Stimulated activated CD4-positive, alpha-beta T cell treated with anti-CD3 and anti-CD28 coated beads, TNF-alpha, amount 100 ng/mL, for 24 hours (primary cell): ENCODE measurements at regions not wholly inside any gene's neighbourhood (a gene's known extent, or its start where the extent isn't known, plus 50 kb on each side); places are given as distances from the start of the nearest gene placed in this dataset.

Source experiments
- DNase-seq, 3 experiments: peaks; one replicate each; pipeline ENCODE4 v3.0.0-alpha.2; 2020; ENCODE audit warnings: low read depth in 3 of 3

DNA sequence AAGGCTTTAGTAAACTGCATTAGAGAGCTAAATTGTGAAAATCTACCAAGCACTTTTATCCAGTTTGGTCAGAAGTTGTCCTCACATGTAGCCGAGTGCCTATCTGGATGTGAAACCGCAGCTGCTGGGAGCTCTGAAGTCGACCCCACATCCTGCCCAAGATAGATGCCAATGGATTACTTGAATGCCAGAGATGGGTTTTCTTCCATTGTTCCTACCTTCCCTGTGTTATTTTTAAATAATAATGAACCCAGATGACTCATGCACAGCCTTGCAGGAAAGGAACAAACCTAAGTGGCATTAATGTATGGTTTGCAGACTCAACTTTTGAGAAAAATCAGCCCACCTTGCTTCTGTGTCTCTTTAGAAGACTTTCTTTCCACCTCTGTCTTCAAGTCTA is 408.5 kb downstream of the FBXO15 start:
- no peak for DNase-seq

DNA sequence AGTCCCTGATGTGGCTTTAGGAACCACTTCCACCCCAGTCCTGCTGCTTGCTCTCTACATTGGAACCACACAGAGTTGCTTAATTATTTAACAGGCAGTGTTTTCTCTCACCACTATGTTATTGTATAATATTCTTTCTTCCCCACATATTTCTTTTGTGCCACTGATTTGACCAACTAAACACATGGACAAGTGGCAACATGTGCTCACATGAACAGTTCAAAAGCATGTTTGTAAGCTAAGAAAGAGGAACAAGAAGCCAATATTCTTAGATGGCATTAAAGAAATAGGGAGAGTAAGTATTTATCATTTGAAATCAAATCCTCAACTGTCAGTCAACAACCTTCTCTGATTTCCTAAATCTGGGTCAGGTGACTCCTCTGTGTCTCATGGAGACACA is 409.6 kb downstream of the FBXO15 start:
- no peak for DNase-seq

DNA sequence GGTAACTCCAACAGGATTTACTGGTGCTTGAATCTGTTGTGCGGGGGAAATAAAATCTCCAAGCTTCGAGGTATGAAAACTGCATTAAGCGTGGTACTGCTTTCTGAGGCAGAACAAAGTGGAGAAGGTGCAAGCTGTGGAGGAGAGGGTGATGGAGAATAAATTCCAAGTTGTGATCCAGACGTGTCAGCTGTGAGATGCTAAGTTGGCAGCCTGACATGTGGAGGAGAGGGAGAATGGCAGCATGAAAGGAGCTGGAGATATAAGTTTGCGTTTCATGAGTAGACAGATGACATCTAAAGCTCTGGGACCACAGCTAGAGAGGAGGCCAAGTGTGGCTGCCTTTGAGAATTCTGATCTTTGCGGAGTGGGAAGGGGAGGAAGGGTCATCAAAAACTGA is 411.8 kb downstream of the FBXO15 start:
- DNase-seq, result no peak

DNA sequence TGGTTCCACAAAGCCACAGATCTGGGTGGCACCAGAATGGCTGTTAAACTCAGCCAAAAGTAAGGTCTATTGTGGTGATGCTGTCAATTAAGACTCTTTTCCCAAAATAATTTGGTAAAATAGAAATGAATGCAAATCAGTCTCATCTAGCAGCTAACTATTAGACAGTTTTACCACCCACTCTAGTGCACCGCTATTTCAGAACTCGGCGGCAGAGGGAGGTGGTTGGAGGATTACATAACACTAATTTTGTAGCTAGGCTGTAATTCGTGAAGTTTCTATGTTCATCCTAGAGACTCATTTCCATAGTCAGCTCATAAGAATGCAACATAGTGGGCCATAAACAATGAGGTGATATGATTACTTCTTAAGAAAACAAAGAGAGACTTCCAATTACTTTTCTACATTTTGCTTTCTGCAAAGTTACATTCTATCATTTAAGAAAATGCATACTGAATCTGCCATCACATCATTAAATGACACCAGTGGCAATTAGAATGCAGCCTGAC is 413.8 kb downstream of the FBXO15 start:
- DNase-seq, result no peak

DNA sequence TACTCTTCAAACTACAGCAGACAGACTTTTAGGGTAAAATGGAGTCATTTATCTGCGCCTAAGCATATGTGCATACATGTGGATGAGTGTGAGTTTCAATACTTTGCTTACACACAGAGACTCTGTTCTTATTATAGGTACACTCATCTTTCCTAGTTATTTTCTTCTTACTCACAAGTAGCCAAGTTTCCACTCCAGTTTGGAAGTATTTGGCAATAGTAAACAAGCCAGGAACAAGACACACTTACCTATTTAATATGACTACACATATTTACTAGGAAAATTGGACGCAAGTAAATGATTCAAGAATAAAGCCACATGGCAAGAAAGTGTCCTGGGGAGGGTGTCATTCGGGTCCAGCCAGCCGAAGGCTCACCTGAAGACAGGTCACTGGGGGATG is 414.3 kb downstream of the FBXO15 start:
- DNase-seq, result no peak

DNA sequence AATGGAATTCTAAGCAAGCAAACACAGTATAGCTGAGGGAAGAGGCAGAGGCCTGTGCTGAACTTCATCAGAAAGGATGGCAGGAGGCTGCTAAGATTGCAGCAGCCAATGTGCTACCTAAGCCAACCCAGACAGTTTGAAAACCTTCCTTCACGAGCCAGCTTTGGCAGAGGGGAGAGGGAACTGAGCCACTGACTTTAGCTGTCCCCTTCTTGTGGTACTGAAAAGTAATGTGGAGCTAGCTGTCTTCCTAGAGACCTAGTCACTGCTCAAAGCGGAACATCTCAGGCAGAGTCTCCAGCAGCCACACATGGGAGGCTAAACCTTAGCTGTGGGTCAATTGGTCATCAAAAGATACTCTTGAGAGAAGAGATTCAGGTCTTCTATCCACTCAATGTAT is 419.0 kb downstream of the FBXO15 start:
- DNase-seq, result no peak

DNA sequence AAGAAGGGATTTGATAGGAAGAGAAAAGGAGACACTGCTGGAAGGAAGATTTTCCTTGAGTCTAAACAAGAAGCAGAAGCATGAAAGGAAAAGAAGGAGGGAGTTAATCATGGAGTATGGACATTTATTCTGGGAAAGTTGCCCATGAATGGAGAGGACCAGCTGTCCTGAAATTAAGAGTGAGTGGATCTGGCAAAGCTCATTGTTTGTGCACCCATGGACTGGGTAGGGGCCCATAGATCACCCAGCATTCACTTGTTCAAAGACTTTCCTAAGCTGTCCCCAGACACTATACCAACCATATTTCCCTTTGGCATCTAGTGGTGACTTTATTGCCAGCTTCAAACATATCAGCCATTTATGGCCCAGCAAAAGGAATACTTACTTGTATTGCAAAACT is 422.7 kb downstream of the FBXO15 start:
- DNase-seq, result no peak

DNA sequence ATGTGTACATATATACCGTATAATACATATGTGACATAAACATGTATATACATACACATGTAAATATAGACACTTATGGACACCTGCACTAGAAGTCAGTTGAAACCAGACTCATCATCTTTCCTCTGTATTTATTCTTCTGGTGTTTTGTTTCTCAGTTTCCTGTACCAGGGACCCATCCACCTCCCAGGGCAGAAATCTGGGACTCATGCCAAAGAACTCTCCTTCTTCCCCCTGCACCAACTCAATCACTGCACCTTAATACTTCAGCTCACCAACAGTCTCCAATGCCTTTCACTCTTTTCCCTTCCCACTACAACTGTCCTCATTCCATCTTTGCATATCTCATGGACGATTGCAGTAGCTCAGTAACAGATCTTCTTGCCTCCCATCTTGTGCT is 428.0 kb downstream of the FBXO15 start:
- DNase-seq, result no peak

DNA sequence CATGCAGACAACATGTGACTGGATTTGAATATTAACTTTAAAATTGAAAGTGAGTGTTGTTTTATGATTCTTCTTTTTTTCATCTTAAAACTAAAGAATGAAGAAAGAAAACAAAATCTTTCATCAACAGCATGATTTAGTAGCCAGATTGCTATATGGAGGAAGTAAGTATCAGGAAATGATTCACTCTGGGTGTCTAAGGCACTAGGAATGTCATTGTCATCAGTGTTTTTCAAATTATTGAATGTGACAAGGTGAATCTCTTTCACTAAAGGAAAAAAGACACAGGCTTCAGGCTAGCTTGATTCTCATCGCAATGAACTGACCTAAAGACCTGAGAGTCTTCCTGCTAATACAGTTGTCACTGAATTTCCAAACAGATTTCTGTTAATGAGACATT is 430.1 kb downstream of the FBXO15 start:
- DNase-seq, result no peak

DNA sequence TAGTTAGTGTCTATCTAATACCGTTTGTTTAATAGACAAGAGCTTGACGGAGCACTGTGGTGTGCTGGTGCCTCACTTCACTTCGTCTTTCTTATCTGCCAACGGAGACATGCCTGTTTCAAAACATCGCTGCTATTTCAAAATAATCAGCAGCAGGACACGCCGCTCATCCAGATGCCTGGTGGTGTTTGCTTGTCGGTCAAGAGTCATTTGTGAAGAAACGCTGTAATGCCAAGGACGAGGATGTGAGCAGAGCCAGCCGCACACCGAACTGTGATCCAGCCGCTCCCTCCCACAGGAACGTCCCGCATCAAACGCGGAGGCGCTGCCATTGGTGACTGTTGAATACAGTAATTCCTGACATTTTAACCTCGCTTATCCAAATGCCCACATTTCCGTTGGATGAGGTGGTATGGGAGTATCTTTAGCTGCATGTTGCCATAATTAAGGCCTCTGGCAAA is 432.4 kb downstream of the FBXO15 start:
- DNase-seq, result no peak

DNA sequence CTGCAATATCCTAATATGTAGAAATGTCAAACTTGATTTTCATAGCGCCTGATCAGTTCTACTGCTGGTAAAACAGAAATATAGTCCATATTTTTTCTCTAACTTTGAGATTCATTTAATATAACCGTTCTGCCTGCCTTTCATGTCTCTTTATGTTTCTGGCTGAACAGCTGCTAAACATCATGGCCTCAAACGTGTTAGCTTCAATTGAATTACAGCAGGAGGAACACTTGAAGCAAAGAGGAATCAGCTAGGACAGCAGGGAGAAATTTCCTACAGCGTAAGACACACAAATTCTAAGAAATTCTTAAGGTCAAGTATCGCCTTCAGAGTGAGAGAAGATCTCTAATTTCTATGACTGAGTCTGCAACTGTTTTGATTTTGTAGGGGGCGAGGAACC is 433.2 kb downstream of the FBXO15 start:
- no peak for DNase-seq

DNA sequence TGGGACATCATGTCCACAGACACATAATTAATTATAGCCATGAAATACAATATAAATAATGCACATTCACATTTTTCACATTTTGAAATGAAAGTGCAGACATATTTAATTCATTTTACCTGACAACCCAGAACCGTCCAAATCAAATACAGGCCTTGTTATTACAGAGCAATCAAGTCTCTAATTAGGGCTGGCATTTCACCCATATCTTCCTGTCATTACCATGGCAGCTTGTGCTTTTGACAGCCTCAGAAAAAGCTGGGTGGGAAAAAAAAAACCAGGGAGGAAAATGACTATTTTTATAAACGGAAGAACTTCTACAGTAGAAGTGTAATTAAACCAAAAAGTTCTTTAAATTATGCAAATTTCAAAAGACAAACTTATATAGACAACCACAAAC is 436.4 kb downstream of the FBXO15 start:
- no peak for DNase-seq

DNA sequence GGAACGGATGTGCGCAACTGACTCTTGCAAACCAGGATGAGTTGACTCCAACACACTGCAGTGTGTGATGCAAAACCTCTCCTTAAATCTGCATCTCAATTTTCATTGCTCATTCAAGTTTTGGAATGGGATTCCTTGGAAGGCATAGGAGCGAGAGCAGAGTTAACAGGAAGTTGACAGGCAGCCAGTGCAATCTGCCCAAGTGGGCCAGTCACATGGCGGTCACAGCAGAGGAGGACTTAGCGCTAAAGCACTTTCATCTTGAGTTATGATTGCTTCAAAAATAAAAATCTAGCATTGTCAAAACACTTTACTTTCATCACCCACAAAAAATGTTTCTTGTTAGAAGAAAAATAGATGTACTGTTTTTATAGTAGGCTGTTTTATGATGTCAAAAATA is 439.0 kb downstream of the FBXO15 start:
- DNase-seq, result no peak

DNA sequence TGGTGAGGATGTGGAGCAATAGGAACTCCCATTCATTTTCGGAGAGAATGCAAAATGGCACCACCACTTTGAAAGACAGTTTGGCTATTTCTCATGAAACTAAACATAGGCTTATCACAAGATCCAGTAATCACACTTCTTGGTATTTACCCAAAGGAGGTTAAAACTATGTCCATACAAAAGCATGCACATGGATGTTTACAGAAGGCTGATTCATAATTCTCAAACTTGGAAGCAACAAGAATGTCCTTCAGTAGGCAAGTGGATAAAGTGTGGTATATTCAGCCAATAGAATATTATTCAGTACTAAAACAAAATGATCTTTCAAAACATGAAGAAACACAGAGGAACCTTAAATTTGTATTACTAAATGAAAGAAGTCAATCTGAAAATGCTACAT is 440.6 kb downstream of the FBXO15 start:
- DNase-seq, result no peak

DNA sequence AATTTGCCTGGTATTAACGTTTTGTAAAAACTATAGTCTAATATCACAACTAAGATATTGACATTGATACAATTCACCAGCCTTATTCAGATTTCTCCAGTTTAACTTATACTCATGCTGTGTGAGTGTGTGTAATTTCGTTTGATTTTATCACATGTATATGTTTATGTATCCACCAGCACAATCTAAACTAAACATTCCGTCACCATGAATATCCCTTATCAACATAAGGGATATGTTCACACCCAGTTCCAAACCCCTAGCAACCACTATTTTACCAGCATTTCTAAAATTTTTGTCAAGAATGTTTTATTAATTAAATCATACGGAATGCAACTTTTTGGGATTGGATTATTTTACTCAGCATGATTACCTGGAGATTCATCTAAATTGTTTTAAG is 450.3 kb downstream of the FBXO15 start:
- no peak for DNase-seq

DNA sequence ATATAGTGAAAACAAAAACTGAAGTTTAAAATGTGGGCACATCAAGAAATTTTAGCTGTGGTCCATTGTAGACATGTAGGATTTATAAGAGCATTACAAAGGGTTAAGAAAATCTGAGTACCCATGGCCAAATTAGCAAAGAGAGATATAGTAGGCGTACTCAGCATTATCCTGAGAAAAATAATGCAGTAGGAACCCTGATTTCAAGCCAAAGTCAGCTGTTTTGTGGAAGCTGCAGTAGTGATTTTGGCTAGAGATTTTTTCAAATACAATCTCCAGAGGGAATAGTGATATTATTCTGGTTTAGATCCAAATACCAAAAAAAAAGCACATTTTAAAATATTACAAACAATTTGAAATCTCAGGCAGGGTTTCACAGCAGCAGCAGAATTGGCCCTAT is 450.9 kb downstream of the FBXO15 start:
- no peak for DNase-seq

DNA sequence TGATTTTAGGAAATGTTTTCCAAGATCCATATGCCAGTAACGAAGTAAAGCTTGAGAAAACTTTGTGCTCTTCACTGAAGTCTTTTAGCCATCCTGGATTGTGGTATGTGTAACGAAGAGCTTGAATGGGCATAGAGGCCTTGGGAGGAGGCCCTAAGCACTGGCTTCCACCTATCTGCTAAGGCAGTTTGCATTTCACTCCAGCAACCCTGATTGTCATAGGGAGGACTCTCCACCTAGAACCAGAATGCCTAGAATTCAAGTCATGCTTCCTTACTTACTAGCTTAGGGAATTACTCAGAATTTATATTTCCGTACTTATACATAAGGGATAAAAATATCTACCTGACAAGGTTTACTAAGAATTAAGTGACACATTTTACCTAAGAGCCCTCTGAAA is 451.5 kb downstream of the FBXO15 start:
- no peak for DNase-seq

DNA sequence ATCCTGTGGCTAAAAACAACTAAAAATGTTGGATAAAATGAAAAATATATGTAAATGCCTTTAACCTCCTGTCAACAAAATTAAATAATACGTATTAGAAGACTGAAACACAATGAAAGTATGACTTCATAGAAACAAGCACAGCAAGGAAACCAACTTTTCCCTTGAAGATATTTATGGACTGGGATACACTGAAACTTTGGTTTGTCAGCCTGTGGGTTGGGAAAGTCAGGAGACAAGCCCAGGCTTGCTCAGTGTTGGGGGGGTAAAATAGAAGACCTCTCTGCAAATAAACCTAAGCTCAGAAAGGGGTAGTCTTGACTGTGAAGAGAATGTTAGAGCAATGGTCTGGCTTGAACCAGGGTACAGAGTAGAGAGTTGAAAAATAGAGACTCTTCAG is 454.5 kb downstream of the FBXO15 start:
- DNase-seq, result no peak

DNA sequence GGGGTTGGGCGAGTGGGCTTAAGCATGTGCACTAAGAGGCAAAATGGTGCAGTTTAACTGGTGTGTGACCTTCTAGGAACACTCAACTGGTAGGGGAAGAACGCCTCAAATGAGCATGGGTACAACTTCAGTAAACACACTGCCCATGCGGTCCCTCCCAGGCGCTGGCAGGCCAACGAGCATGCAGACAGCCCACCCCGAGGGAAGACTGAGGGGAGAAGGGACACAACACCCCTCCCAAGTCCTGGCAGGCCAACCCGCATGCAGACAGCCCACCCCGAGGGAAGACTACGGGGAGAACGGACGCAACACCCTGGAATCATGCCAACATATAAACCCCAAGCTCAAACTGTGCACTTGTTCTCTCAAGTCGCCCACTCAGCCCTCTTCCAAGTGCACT is 456.0 kb downstream of the FBXO15 start:
- DNase-seq, result no peak

DNA sequence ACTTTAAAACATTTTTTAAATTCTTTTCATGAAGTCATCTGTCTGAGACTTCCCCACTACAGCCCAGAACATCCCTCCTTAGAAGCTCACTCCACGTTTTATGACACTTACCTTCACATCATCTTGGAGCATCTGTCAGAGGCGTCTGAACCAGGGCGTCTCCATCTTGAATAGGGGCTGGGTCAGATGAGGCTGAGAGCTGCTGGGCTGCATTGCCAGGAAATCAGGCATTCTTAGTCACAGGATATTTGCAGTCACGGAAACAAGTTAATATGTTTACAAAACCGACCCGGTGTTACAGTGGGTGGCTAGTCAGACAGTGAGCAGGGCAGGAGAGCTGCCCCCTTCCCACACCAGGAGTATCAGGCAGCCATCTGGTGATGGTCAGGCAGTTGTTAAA is 456.5 kb downstream of the FBXO15 start:
- no peak for DNase-seq

DNA sequence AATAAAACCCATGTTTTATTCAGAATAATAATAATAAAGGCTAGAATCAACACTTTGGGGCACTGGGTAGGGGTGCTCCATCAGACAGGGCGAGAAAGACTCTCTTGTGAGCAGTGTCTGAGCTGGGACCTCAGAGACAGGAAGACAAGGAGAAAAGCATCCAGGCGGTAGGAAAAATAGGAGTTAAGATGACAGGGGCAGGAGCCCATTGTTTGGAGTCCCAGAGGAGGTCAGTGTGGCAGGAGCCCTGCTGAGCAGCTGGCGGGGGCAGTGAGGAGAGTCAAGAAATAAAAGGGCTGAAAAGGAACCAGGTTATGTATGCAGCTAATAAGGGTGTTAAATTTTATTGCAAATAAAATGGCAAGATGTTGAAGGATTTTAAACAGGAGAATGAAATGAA is 457.4 kb downstream of the FBXO15 start:
- DNase-seq, result no peak

DNA sequence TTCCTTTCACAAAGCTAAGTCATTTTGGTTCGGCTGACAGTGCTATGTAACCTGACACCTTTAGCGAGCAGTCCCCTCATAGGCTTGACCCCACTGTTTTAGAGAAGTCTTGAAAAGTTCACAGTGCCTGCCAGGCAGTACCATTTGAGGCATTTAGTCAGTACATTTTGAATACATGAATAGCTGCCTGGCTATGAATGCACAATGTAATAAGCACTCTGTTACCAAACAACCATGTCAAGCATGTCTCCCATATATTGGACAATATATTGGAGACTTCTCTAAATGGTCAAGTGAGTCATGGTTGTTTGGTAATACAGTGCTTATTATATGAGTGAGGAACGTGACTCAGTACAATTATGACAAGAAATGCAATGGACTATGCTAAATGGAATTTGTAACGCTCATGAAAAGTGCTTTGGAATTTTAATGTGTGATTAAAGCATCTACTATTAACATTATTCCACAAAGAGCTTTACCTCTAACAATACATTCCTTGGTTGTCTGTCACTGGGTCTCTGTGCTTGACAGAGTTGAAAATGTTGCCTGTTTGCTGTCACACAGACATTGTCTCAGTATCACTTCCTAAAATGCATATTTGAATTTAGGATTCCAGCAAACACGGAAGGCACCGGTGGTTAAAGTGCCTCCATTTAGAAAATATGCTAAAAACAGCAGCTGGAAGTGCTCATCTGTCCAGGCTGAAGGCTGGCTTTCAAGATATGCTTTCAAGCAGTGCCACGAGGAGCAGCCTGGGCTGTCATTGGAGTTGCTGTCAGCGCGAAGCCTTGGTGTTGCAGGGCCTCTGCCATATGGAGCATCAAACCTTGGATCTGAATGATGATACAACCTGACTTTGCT is 458.6 kb downstream of the FBXO15 start:
- DNase-seq, result no peak

DNA sequence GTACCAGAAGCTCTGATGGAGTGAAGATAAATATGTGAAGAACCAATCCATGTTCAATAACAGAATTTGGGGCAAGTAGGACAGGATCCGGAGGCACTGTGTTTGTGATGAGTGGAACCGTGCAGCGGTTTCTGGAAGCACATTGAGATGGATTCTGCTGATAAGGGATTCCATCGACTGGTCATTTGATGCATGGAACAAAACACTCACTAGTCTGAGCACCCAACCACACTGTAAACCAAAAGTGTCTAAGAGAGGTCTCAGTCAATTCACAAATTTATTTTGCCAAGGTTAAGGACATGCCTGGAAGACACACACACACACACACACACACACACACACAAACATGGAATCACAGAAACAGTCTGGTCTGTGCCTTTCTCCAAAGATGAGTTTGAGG is 459.5 kb downstream of the FBXO15 start:
- no peak for DNase-seq

DNA sequence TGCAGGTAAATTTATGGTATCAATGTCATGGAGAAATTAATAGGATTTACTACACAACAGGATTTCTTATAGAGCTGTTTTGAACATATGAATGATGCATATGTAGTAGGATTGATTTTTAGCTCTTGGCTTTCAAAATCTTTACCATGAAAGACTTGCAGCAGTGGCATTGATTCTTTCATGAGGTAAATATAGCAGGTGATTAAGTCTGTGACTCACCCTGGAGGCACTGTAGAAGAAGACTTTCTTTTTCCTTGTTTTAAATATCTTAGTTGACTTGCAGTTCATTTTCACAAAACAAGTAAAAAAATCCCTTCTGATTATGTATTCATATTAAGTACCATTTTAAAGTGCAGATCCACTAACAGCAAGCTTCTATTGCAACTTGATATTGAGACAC is 463.0 kb downstream of the FBXO15 start:
- DNase-seq, result no peak
